ENCODE measurements at regions not wholly inside any gene's neighbourhood (a gene's known extent, or its start where the extent isn't known, plus 50 kb on each side); places are given as distances from the start of the nearest gene placed in this dataset.

GRCh38 chr4:31078661-31079060, 358.5 kb downstream of the PCDH7 start:
- Mint-ChIP-seq H3K9me3 (peaks cover 10 to 11% of the 10 kb centered on the region in 2 donors), H3K4me3 (no peak overlapping the region), H3K27me3 (ENCODE audit: low read depth in 2 of 2) (no peaks in the 10 kb centered on the region), H3K4me1 (no peaks in the 10 kb centered on the region), H3K36me3 (no peaks in the 10 kb centered on the region), H3K27ac (no peak overlapping the region)
- DNase-seq: no peak
- Histone ChIP-seq H3K27ac (ENCODE audit: low read length) (no peak overlapping the region), H3K9me3 (ENCODE audit: control insufficient read depth, insufficient read depth, low read length) (peaks cover 3% of the 10 kb centered on the region), H3K4me3 (ENCODE audit: low read length) (no peak overlapping the region), H3K36me3 (ENCODE audit: control insufficient read depth, insufficient read depth, low read length) (no peaks in the 10 kb centered on the region), H3K27me3 (ENCODE audit: control insufficient read depth, insufficient read depth, low read length) (no peaks in the 10 kb centered on the region), H3K4me1 (ENCODE audit: control insufficient read depth, insufficient read depth, low read length) (no peaks in the 10 kb centered on the region)
- ATAC-seq: no peak
- intact Hi-C loops (cut with micrococcal nuclease): no loop called here
- no CpG with 5 or more reads among the region's 1 CpG for WGBS (ENCODE audit: insufficient coverage)
- TF ChIP-seq, protein P1, sequence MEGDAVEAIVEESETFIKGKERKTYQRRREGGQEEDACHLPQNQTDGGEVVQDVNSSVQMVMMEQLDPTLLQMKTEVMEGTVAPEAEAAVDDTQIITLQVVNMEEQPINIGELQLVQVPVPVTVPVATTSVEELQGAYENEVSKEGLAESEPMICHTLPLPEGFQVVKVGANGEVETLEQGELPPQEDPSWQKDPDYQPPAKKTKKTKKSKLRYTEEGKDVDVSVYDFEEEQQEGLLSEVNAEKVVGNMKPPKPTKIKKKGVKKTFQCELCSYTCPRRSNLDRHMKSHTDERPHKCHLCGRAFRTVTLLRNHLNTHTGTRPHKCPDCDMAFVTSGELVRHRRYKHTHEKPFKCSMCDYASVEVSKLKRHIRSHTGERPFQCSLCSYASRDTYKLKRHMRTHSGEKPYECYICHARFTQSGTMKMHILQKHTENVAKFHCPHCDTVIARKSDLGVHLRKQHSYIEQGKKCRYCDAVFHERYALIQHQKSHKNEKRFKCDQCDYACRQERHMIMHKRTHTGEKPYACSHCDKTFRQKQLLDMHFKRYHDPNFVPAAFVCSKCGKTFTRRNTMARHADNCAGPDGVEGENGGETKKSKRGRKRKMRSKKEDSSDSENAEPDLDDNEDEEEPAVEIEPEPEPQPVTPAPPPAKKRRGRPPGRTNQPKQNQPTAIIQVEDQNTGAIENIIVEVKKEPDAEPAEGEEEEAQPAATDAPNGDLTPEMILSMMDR (IDR thresholded peaks at IDR 0.05): no peak

DNA sequence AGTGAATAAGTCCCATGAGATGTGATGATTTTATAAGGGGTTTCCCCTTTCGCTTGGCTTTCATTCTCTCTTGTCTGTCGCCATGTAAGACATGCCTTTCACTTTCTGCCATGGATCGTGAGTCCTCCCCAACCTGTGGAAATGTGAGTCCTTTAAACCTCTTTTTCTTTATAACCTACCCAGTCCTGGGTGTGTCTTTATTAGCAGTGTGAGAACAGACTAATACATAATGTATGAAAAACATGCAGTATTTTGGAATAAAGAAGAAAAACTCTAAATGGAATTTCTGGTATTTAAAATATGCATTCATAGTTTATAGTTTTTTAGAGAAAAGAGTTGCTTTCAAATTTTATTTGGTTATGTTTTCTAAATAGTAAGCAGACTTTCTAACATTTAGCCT, 360.7 kb downstream of the PCDH7 start:
- no peak for ATAC-seq

DNA sequence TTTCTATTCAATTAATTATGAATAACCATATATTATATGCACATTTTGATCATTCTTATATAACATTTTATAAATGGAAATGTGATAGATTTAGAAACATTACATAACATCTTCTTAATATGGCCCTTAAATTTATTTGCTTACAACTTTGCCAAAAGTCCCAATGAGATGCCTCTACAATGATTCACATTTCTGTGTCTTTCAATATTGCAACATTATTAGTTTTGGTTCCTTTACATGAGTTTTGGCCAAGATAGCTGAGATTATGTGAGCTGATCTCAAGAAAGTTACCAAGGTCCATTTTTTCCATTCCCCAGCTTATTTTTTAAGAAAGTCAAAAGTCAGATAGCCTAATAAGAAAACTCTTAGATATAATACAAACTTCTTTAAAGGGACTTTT, 361.2 kb downstream of the PCDH7 start:
- ATAC-seq: no peak
- intact Hi-C loops (cut with micrococcal nuclease): no loop called here
- TF ChIP-seq, protein P1 (IDR thresholded peaks at IDR 0.05): no peak
- H3K4me1 ChIP-seq (ENCODE audit: control insufficient read depth, insufficient read depth, low read length): no peaks in the 10 kb centered on the region
- no peaks in the 10 kb centered on the region for H3K4me1 Mint-ChIP-seq
- H3K4me3 Mint-ChIP-seq: no peak overlapping the region
- no peaks in the 10 kb centered on the region for H3K9me3 ChIP-seq (ENCODE audit: control insufficient read depth, insufficient read depth, low read length)
- peaks cover 8 to 9% of the 10 kb centered on the region in 2 donors for H3K9me3 Mint-ChIP-seq
- no peak for DNase-seq
- no peaks in the 10 kb centered on the region for H3K27me3 ChIP-seq (ENCODE audit: control insufficient read depth, insufficient read depth, low read length)
- no peak overlapping the region for H3K27ac ChIP-seq (ENCODE audit: low read length)
- no peaks in the 10 kb centered on the region for H3K36me3 ChIP-seq (ENCODE audit: control insufficient read depth, insufficient read depth, low read length)
- no peak overlapping the region for H3K4me3 ChIP-seq (ENCODE audit: low read length)
- no peaks in the 10 kb centered on the region for H3K36me3 Mint-ChIP-seq
- H3K27ac Mint-ChIP-seq: no peak overlapping the region
- H3K27me3 Mint-ChIP-seq (ENCODE audit: low read depth in 2 of 2): no peaks in the 10 kb centered on the region

More for the DNA sequence above, 360.7 kb downstream of the PCDH7 start:
- no peak overlapping the region for H3K4me3 ChIP-seq (ENCODE audit: low read length)
- H3K36me3 ChIP-seq (ENCODE audit: control insufficient read depth, insufficient read depth, low read length): no peaks in the 10 kb centered on the region
- H3K27ac ChIP-seq (ENCODE audit: low read length): no peak overlapping the region
- Mint-ChIP-seq H3K9me3 (peaks cover 8 to 9% of the 10 kb centered on the region in 2 donors), H3K36me3 (no peaks in the 10 kb centered on the region), H3K4me1 (no peaks in the 10 kb centered on the region), H3K27ac (no peak overlapping the region), H3K4me3 (no peak overlapping the region), H3K27me3 (ENCODE audit: low read depth in 2 of 2) (no peaks in the 10 kb centered on the region)
- no peaks in the 10 kb centered on the region for H3K9me3 ChIP-seq (ENCODE audit: control insufficient read depth, insufficient read depth, low read length)
- intact Hi-C loops (cut with micrococcal nuclease): no loop called here
- no peaks in the 10 kb centered on the region for H3K4me1 ChIP-seq (ENCODE audit: control insufficient read depth, insufficient read depth, low read length)
- no peak for DNase-seq
- 69% methylated on average over 2 of the region's 3 CpGs for WGBS (ENCODE audit: insufficient coverage)
- no peaks in the 10 kb centered on the region for H3K27me3 ChIP-seq (ENCODE audit: control insufficient read depth, insufficient read depth, low read length)
- TF ChIP-seq, protein P1 (IDR thresholded peaks at IDR 0.05): no peak

DNA sequence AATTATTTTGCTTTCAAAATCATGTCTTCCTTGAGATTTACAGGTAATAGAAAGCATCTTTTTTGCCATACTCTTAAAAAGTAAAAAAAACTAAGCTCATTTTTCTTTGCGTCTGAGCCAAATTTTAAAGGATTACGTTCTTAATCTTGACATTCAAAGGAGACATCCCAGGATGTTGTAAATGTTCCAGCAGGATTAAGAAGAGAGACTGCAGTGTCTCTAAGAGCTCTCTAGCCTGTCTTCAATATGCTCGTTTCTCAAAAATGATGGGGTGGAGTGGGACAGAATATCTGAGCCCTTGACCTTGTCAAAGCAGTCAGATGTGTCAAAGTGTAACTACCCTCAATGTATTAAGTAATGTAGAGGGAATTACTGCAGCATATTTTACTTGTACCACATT, 363.3 kb downstream of the PCDH7 start:
- H3K36me3 Mint-ChIP-seq: no peaks in the 10 kb centered on the region
- DNase-seq: no peak
- no peaks in the 10 kb centered on the region for H3K36me3 ChIP-seq (ENCODE audit: control insufficient read depth, insufficient read depth, low read length)
- peaks cover 2 to 5% of the 10 kb centered on the region in 2 donors for H3K9me3 Mint-ChIP-seq
- intact Hi-C loops (cut with micrococcal nuclease): no loop called here
- H3K27ac Mint-ChIP-seq: no peak overlapping the region
- H3K27ac ChIP-seq (ENCODE audit: low read length): no peak overlapping the region
- no peaks in the 10 kb centered on the region for H3K27me3 Mint-ChIP-seq (ENCODE audit: low read depth in 2 of 2)
- 83% methylated on average over 3 of the region's 3 CpGs for WGBS (ENCODE audit: insufficient coverage)
- no peak overlapping the region for H3K4me3 Mint-ChIP-seq
- H3K4me1 Mint-ChIP-seq: no peaks in the 10 kb centered on the region
- no peaks in the 10 kb centered on the region for H3K9me3 ChIP-seq (ENCODE audit: control insufficient read depth, insufficient read depth, low read length)
- no peak for ATAC-seq
- no peak overlapping the region for H3K4me3 ChIP-seq (ENCODE audit: low read length)
- H3K4me1 ChIP-seq (ENCODE audit: control insufficient read depth, insufficient read depth, low read length): no peaks in the 10 kb centered on the region
- no peaks in the 10 kb centered on the region for H3K27me3 ChIP-seq (ENCODE audit: control insufficient read depth, insufficient read depth, low read length)
- TF ChIP-seq, protein P1 (IDR thresholded peaks at IDR 0.05): no peak

All from natural killer cell (primary cell).